K562 (cell line): ENCODE measurements at regions not wholly inside any gene's neighbourhood (a gene's known extent, or its start where the extent isn't known, plus 50 kb on each side); places are given as distances from the start of the nearest gene placed in this dataset.

Experiments used
- ATAC-seq: fragments of 200-7000 bp; cut with Tn5 transposase; 3 replicates; pipeline ENCODE4 v1.9.1; 2020; ENCODE audit warnings: moderate library complexity
- BruUV-seq: library from RNA; stranded (reverse); fragments of 400-500 nt; replicated peaks from 2 replicates; lab custom pipeline; 2021; lab: Mats Ljungman, UMichigan
- CTCF ChIA-PET: fragments of 300-600 bp; formaldehyde crosslinking; extraction: SDS; loops from one replicate; lab custom pipeline; 2021; ENCODE audit warnings: low intra/inter-chr PET ratio; lab: Yijun Ruan, JAX
- POLR2A ChIA-PET: fragments of 300-600, 350-650 bp; sonication (Branson Sonifier 250); formaldehyde crosslinking; extraction: SDS; loops from one replicate; lab custom pipeline; 2021; ENCODE audit warnings: antibody characterized with exemption, inconsistent platforms; lab: Yijun Ruan, JAX
- DNase-seq, 4 experiments: peaks; one replicate each; pipeline versions ENCODE4 v3.0.0 to v3.0.0-alpha.2; 2011 to 2018; ENCODE audit warnings: low spot score in 3 of 4, mixed read lengths in 3 of 4; ENCODE audit errors: extremely low read depth in 1 of 4
- FAIRE-seq: peaks from 2 replicates; lab custom pipeline; 2011; peaks lifted over from hg19 to GRCh38; lab: Jason Lieb, UNC
- H2AFZ ChIP-seq: 2 replicates; pipeline ENCODE4 v1.6.0; 2011; ENCODE audit warnings: low read depth, low read length, control low read depth, inconsistent platforms
- H3K27ac ChIP-seq: fragments of 200-600 bp; 3 replicates; pipeline ENCODE4 v1.8.0; 2011; ENCODE audit warnings: low read depth, mild to moderate bottlenecking, control low read depth, inconsistent platforms, low read length, moderate library complexity, mixed read lengths; ENCODE audit errors: extremely low read depth
- H3K27me3 ChIP-seq, 2 experiments: fragments of 300-600 bp in 1 of 2; 2 replicates in 1 of 2; 3 replicates in 1 of 2; pipeline versions ENCODE4 v1.6.0 to v1.8.0; 2011; ENCODE audit warnings: inconsistent platforms in 2 of 2, low read length in 2 of 2, mild to moderate bottlenecking in 1 of 2, mixed read lengths in 1 of 2, moderate library complexity in 1 of 2; ENCODE audit not compliant: control insufficient read depth in 2 of 2, insufficient read depth in 2 of 2
- H3K36me3 ChIP-seq: fragments of 300-600 bp; 3 replicates; pipeline ENCODE4 v1.8.0; 2011; ENCODE audit warnings: mild to moderate bottlenecking, low read length, inconsistent platforms; ENCODE audit not compliant: control insufficient read depth, insufficient read depth
- H3K4me1 ChIP-seq, 2 experiments: fragments of 200-600 bp in 1 of 2; replicated peaks in 1 of 2; 2 replicates in 1 of 2; 3 replicates in 1 of 2; pipeline versions ENCODE4 v1.5.1 to v1.8.0; 2011; ENCODE audit warnings: inconsistent platforms in 2 of 2, low read length in 2 of 2, mild to moderate bottlenecking in 1 of 2, mixed read lengths in 1 of 2, moderate library complexity in 1 of 2; ENCODE audit not compliant: control insufficient read depth in 2 of 2, insufficient read depth in 2 of 2
- H3K4me2 ChIP-seq: 2 replicates; pipeline ENCODE4 v1.6.1; 2011; ENCODE audit warnings: low read length, control low read depth, inconsistent platforms, mixed read lengths; ENCODE audit not compliant: insufficient read depth
- H3K4me3 ChIP-seq: fragments of 200-600 bp; sonication (generic), shearing (Covaris generic); 2 replicates; pipeline ENCODE4 v1.5.1; 2016; ENCODE audit warnings: control low read depth, inconsistent platforms
- H3K79me2 ChIP-seq: fragments of 200-600 bp; 3 replicates; pipeline ENCODE4 v1.8.0; 2011; ENCODE audit warnings: low read length, inconsistent platforms; ENCODE audit not compliant: control insufficient read depth, insufficient read depth
- H3K9ac ChIP-seq, 2 experiments: 2 replicates each; pipeline versions ENCODE4 v1.6.0 to v1.6.1; 2011; ENCODE audit warnings: low read depth in 2 of 2, low read length in 2 of 2, control low read depth in 1 of 2, inconsistent platforms in 1 of 2, mild to moderate bottlenecking in 1 of 2, mixed read lengths in 1 of 2; ENCODE audit not compliant: insufficient read depth in 1 of 2
- H3K9me1 ChIP-seq: one replicate; pipeline ENCODE4 v1.6.0; 2011; ENCODE audit warnings: inconsistent platforms, mild to moderate bottlenecking, low read length, moderate library complexity; ENCODE audit not compliant: control insufficient read depth, insufficient read depth
- H3K9me3 ChIP-seq: replicated peaks from 2 replicates; pipeline ENCODE4 v1.5.1; 2011; ENCODE audit warnings: low read depth, low read length, inconsistent platforms; ENCODE audit not compliant: control insufficient read depth, insufficient read depth
- H4K20me1 ChIP-seq: replicated peaks from 2 replicates; pipeline ENCODE4 v1.6.1; 2011; ENCODE audit warnings: low read length, inconsistent platforms, mixed read lengths; ENCODE audit not compliant: control insufficient read depth, insufficient read depth
- ADNP ChIP-seq: fragments of 200-800 bp; sonication (Bioruptor generic); IDR thresholded peaks from 2 replicates; pipeline ENCODE4 v1.6.1; 2016; ENCODE audit warnings: missing genetic modification characterization, missing compliant biosample characterization
- ATF7 ChIP-seq: fragments of 450-650 bp; IDR thresholded peaks from 2 replicates; pipeline ENCODE4 v1.7.1; 2014; ENCODE audit warnings: mild to moderate bottlenecking, moderate library complexity
- LARP7 ChIP-seq: fragments of 450-650 bp; IDR thresholded peaks from 2 replicates; pipeline ENCODE4 v1.6.1; 2016
- MAFK ChIP-seq: IDR thresholded peaks from 2 replicates; pipeline ENCODE4 v1.6.1; 2011; ENCODE audit warnings: low read length, improper control_type of control experiment
- RBM22 ChIP-seq: fragments of 200-400 bp; formaldehyde crosslinking; IDR thresholded peaks from 2 replicates; pipeline ENCODE4 v1.6.1; 2018; ENCODE audit warnings: low read length, low read depth; ENCODE audit not compliant: poor library complexity, severe bottlenecking
- TEAD2 ChIP-seq: fragments of 450-650 bp; IDR thresholded peaks from 2 replicates; pipeline ENCODE4 v1.6.1; 2016; ENCODE audit warnings: missing genetic modification characterization, control low read depth, missing compliant biosample characterization
- ZBED1 ChIP-seq: IDR thresholded peaks from 2 replicates; pipeline ENCODE4 v1.6.1; 2014
- ZC3H4 ChIP-seq: sonication (generic); formaldehyde crosslinking; IDR thresholded peaks from 2 replicates; pipeline ENCODE4 v1.9.0; 2021; ENCODE audit warnings: missing genetic modification reagents, borderline replicate concordance
- ZNF134 ChIP-seq: fragments of 250-450 bp; sonication (Bioruptor Pico); conservative IDR thresholded peaks from 2 replicates; pipeline ENCODE4 v1.4.0; 2020
- ZNF217 ChIP-seq: sonication (generic); formaldehyde crosslinking; IDR thresholded peaks from 2 replicates; pipeline ENCODE4 v1.8.0; 2022; ENCODE audit warnings: mild to moderate bottlenecking, missing genetic modification reagents
- ZNF444 ChIP-seq: fragments of 250-450 bp; sonication (Bioruptor Pico); IDR thresholded peaks from 2 replicates; pipeline ENCODE4 v1.4.0; 2020; ENCODE audit warnings: mild to moderate bottlenecking, moderate library complexity
- ZNF830 ChIP-seq: fragments of 250-450 bp; sonication (Bioruptor Pico); IDR thresholded peaks from 2 replicates; pipeline ENCODE4 v1.5.0; 2021; ENCODE audit warnings: mild to moderate bottlenecking
- WGBS: fragments of 100-300 bp; shearing (Covaris generic); methylation state at CpG from one replicate; pipeline ENCODE4 v1.1.6; 2016; ENCODE audit warnings: low coverage, mixed read lengths; ENCODE audit not compliant: insufficient coverage; ENCODE audit errors: missing lambda C conversion rate; 5-methylcytosine and 5-hydroxymethylcytosine counted together
- in situ Hi-C: fragments of 300-500 bp; cut with MboI; formaldehyde crosslinking; loops from 4 replicates; pipeline ENCODE4 v1.15.0; 2018; ENCODE audit warnings: inconsistent platforms, mixed read lengths
- intact Hi-C: fragments of 100-400 bp; cut with micrococcal nuclease; formaldehyde crosslinking; loops from 2 replicates; pipeline ENCODE4 v1.14.2; 2022
- TF ChIP-seq, protein P1 (sequence below), 2 experiments: fragments of 150-350 bp in 1 of 2; IDR thresholded peaks; 2 replicates each; pipeline ENCODE4 v1.6.1; 2012 to 2016; ENCODE audit warnings: low read depth in 2 of 2, low read length in 2 of 2, mild to moderate bottlenecking in 1 of 2, moderate library complexity in 1 of 2
- TF ChIP-seq, protein P2 (sequence below): fragments of 450-650 bp; IDR thresholded peaks from 2 replicates; pipeline ENCODE4 v1.6.1; 2016; ENCODE audit warnings: low read depth

- Histone ChIP-seq H3K36me3 (no peaks in the 10 kb centered on the region), H3K9me1 (no peaks in the 10 kb centered on the region), H4K20me1 (no peaks in the 10 kb centered on the region), H3K4me2 (no peak overlapping the region), H3K9ac (no peak overlapping the region), H3K4me3 (no peak overlapping the region), H3K79me2 (no peaks in the 10 kb centered on the region), H3K27ac (no peak overlapping the region), H3K27me3 (no peaks in the 10 kb centered on the region), H3K9me3 (no peaks in the 10 kb centered on the region; the same call in 1 of the 2 replicates), H3K4me1 (no peaks in the 10 kb centered on the region), H2AFZ (no peak overlapping the region)
- 3% methylated on average over 3 of the region's 3 CpGs for WGBS
- BruUV-seq = no TSS peak
- POLR2A ChIA-PET = no interaction called here
- DNase-seq (no peak), FAIRE-seq (no peak), ATAC-seq (no peak)
- in situ Hi-C loops (no loop called here), intact Hi-C loops (no loop called here)
- CTCF ChIA-PET = no interaction called here
- TF ChIP-seq MAFK (no peak), ADNP (tag) (no peak), RBM22 (no peak), ZNF830 (CRISPR knock-in tag) (no peak), ZNF217 (no peak), ZNF444 (no peak), TEAD2 (tag) (no peak), ZC3H4 (CRISPR knock-in tag) (no peak), ZBED1 (no peak), ZNF134 (CRISPR knock-in tag) (no peak), ATF7 (no peak), LARP7 (no peak)
- TF ChIP-seq, protein P1, sequence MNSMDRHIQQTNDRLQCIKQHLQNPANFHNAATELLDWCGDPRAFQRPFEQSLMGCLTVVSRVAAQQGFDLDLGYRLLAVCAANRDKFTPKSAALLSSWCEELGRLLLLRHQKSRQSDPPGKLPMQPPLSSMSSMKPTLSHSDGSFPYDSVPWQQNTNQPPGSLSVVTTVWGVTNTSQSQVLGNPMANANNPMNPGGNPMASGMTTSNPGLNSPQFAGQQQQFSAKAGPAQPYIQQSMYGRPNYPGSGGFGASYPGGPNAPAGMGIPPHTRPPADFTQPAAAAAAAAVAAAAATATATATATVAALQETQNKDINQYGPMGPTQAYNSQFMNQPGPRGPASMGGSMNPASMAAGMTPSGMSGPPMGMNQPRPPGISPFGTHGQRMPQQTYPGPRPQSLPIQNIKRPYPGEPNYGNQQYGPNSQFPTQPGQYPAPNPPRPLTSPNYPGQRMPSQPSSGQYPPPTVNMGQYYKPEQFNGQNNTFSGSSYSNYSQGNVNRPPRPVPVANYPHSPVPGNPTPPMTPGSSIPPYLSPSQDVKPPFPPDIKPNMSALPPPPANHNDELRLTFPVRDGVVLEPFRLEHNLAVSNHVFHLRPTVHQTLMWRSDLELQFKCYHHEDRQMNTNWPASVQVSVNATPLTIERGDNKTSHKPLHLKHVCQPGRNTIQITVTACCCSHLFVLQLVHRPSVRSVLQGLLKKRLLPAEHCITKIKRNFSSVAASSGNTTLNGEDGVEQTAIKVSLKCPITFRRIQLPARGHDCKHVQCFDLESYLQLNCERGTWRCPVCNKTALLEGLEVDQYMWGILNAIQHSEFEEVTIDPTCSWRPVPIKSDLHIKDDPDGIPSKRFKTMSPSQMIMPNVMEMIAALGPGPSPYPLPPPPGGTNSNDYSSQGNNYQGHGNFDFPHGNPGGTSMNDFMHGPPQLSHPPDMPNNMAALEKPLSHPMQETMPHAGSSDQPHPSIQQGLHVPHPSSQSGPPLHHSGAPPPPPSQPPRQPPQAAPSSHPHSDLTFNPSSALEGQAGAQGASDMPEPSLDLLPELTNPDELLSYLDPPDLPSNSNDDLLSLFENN (IDR thresholded peaks at IDR 0.05; ENCODE audit: low read depth in 2 of 2, low read length in 2 of 2) = no peak
- TF ChIP-seq, protein P2, sequence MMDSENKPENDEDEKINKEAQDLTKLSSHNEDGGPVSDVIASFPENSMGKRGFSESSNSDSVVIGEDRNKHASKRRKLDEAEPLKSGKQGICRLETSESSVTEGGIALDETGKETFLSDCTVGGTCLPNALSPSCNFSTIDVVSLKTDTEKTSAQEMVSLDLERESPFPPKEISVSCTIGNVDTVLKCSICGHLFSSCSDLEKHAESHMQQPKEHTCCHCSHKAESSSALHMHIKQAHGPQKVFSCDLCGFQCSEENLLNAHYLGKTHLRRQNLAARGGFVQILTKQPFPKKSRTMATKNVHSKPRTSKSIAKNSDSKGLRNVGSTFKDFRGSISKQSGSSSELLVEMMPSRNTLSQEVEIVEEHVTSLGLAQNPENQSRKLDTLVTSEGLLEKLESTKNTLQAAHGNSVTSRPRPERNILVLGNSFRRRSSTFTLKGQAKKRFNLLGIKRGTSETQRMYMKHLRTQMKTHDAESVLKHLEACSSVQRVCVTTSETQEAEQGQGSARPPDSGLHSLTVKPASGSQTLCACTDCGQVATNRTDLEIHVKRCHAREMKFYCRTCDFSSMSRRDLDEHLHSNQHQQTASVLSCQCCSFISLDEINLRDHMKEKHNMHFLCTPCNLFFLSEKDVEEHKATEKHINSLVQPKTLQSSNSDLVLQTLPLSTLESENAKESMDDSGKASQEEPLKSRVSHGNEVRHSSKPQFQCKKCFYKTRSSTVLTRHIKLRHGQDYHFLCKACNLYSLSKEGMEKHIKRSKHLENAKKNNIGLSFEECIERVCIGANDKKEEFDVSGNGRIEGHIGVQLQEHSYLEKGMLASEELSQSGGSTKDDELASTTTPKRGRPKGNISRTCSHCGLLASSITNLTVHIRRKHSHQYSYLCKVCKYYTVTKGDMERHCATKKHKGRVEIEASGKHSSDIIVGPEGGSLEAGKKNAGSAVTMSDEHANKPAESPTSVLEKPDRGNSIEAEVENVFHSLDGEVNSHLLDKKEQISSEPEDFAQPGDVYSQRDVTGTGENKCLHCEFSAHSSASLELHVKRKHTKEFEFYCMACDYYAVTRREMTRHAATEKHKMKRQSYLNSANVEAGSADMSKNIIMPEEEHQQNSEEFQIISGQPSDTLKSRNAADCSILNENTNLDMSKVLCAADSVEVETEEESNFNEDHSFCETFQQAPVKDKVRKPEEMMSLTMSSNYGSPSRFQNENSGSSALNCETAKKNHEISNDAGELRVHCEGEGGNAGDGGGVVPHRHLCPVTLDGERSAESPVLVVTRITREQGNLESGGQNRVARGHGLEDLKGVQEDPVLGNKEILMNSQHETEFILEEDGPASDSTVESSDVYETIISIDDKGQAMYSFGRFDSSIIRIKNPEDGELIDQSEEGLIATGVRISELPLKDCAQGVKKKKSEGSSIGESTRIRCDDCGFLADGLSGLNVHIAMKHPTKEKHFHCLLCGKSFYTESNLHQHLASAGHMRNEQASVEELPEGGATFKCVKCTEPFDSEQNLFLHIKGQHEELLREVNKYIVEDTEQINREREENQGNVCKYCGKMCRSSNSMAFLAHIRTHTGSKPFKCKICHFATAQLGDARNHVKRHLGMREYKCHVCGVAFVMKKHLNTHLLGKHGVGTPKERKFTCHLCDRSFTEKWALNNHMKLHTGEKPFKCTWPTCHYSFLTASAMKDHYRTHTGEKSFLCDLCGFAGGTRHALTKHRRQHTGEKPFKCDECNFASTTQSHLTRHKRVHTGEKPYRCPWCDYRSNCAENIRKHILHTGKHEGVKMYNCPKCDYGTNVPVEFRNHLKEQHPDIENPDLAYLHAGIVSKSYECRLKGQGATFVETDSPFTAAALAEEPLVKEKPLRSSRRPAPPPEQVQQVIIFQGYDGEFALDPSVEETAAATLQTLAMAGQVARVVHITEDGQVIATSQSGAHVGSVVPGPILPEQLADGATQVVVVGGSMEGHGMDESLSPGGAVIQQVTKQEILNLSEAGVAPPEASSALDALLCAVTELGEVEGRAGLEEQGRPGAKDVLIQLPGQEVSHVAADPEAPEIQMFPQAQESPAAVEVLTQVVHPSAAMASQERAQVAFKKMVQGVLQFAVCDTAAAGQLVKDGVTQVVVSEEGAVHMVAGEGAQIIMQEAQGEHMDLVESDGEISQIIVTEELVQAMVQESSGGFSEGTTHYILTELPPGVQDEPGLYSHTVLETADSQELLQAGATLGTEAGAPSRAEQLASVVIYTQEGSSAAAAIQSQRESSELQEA = no peak
Observed at GRCh38 chr4:104642521-104642920, 147.8 kb upstream of the CXXC4 start.
